ENCODE measurements at regions not wholly inside any gene's neighbourhood (a gene's known extent, or its start where the extent isn't known, plus 50 kb on each side); places are given as distances from the start of the nearest gene placed in this dataset.
"Not testable (repeated sequence)": the region's sequence is repeated elsewhere in the genome, so short reads cannot be mapped to it uniquely, and the experiment has no call there.

DNA sequence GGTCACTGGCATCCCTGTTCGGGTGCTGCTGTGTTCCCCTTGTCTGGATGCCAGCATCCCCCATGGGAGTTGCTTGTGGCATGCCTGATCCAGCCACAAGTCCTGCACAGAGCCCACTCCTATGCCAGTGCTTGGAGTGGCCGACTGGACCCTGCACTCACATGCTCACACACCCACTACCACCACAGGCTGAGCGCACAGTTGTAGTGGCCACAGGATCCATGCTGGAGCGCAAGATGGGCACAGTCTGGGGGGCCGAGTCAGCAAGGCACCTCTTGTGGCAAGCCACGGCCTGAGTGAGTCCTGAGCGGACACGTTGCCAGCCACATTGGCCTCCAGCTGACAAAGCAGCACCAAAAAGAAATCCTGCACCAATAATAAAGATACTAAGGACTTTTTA, 661.6 kb upstream of the TMPRSS15 start:
- no peak for DNase-seq (ENCODE audit: low spot score)

DNA sequence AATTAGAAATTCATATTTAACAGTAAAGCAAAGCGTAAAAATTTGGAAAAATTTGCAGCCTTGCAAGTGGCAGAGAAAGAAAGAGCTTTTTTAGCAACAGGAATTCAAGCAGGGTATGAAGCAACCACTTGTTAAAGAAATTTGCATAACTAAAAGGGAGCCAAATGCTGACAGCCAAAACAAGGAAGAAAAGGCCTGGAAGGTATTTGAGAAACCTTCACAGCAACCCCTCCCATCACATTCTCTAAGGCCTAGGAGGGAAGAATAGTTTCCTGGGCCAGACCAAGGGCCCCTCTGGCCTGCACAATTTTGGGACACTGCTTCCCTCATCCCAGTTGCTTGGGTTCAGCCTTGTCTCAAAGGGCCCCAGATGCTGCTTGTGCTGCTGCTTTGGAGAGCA, 672.4 kb upstream of the TMPRSS15 start:
- no peak for DNase-seq (ENCODE audit: low spot score)

DNA sequence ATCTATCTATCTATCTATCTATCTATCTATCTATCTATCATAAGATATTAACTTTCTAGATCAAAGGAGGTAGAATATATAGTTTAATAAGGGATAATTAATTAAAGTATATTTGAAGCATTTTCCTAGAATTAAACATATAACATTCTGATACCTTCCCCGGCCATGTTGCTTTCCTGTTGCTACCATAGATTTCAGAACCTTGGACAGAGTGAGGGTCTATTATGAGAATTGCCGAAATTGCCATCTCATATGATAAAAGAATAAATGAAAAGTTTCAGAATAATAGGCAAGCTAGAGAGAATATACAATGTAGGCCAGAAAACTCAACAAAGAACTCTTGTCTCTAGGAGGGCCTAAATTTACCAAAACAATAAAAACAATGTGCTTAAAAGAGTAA, 706.1 kb upstream of the TMPRSS15 start:
- DNase-seq (ENCODE audit: low spot score), result no peak

DNA sequence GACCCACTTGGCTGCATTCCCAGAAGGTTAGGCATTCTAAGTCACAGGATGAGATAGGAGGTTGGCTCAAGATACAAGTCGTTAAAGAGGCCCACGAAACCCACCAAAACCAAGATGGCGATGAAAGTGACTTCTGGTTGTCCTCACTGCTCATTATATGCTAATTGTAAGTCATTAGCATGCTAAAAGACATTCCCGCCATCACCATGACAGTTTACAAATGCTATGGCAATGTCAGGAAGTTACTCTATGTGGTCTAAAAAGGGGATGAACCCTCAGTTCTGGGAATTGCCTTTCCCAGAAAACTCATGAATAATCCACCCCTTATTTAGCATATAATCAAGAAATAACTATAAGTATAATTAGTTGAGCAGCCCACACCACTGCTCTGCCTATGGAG, 715.7 kb upstream of the TMPRSS15 start:
- not testable (repeated sequence) for DNase-seq (ENCODE audit: low spot score)

DNA sequence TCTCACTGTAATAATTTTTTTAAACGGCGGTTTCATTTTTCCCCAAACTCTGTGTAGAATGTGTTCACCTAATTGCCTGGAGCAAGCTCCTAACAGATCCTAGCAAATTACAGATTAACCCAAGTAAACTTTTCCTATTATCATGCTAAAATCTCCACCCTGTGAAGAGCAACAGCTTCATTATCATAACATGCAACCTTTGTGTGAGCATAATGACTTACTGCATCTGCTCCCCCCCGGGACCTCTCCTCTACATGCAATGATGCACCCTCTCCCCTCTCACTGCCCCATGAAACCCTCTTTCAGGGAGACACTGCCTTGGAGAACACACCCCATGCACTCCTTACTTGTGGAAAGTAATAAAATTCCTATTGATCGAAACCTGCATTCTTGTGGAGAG, 717.0 kb upstream of the TMPRSS15 start:
- no peak for DNase-seq (ENCODE audit: low spot score)

DNA sequence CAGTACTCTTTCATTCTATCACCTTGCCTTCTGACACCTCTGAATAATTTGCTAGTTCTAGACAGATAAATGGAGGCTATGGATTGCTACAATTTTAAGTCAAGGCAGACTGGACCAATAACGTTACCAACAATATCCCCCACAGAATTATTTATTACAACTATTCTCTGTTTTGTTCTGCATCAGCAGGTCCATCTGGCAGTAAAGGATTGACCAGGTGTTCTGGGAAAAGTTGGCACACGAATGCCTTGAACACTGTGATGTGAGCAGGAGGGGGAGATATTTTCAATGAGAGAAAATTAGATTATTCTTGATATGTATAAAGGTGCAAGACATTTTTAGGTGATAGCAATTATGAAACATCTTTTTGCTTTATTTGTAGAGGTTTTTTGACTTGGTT, 718.8 kb upstream of the TMPRSS15 start:
- DNase-seq (ENCODE audit: low spot score), result no peak

DNA sequence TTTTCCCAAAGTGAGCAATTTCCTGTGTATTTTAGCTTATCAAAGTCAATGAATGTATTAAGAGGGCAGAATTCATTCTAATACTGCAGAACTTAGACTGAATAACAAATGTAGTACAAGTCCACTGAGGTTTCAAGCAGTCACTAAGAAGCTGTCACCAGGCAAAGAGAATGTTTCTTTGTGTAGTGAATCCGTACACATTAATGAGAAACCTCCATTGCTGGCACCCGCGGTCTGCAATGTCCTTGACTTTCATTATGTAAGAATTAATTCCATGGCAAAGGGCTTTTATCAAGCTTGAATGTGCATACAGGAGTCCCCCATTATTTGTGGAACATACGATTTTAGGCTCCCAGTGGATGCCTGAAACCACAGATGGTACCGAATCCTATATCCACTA, 719.5 kb upstream of the TMPRSS15 start:
- DNase-seq (ENCODE audit: low spot score), result no peak

DNA sequence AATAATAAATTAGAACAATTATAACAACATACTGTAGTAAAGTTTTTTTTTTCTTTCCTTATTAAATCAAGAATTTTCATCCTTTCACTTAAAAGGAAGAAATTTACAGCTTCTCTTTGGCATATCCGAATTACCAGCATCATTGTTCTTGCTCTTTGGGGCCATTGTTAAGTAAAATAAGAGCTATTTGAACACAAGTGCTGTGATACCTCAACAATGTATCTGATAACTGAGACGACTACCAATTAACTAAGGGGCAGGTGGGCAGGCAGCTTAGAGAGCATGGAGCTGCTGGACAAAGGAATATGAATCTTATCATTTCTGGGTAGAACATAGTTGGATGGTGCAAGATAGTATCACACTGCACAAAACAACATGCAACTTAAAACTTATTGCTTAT, 719.9 kb upstream of the TMPRSS15 start:
- no peak for DNase-seq (ENCODE audit: low spot score)

DNA sequence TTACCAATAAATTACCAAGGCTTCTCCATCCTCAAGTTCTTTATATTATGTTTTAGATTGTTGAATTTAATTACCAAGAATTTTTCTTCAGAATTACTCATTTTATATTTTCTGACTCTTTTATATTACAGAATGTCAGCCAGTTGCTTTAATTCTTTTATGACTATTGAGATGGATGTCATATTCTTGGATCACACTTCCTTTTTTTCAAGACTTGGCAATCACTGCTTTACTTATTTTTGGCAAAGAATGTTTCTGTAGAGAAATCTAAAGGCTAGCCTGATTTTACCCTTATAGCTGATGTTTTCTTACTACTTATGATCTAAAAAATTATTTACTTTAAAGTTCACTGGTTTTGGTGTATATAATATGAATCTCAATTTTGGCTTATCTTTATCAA, 721.1 kb upstream of the TMPRSS15 start:
- DNase-seq (ENCODE audit: low spot score), result no peak

DNA sequence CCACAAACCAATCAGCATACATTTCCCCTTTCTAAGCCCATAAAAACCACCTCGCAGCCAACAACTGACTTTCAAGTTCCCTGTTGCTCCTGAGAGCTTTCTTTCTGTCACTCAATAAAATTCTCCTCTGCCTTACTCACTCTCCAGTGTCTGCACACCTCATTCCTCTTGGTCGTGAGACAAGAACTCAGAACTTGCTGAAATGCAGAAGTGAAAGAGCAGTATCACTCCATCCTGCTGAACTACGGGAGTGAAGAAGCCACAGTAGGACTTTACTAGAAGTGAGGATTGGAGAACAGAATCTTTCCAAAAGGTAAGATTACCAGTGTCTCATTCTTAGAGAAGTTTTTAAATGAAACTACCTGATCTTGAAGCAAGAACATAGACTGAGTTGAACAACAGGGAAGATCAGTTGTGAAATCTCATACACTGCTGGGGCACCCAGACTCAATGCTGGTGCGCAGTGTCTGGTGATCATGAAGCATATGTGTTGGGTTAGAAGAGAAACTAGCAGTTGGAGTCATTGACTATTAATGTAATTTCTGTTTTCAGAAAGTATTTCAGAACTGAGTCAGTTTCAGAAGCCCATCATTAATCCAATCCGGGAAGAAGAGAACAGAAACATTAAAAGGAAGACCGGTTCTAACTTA, 726.9 kb upstream of the TMPRSS15 start:
- no peak for DNase-seq (ENCODE audit: low spot score)

DNA sequence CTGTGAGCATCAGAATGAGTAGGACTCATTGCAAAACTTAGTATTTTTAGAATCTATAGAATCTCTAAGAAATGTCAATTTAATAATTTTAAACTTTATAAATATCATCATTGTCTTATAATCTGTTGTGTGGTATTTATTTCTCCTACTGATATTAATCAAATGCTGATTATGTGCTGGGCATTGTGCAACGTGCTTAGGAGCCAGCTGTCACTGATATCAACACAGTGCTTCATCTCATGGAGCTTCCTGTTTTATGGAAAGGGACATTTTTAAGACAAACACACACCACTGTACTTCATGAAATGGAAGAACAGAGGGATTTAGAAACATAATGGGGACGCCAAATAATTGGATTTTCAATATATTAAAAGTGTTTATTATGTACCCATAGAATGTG, 737.9 kb upstream of the TMPRSS15 start:
- no peak for DNase-seq (ENCODE audit: low spot score)

DNA sequence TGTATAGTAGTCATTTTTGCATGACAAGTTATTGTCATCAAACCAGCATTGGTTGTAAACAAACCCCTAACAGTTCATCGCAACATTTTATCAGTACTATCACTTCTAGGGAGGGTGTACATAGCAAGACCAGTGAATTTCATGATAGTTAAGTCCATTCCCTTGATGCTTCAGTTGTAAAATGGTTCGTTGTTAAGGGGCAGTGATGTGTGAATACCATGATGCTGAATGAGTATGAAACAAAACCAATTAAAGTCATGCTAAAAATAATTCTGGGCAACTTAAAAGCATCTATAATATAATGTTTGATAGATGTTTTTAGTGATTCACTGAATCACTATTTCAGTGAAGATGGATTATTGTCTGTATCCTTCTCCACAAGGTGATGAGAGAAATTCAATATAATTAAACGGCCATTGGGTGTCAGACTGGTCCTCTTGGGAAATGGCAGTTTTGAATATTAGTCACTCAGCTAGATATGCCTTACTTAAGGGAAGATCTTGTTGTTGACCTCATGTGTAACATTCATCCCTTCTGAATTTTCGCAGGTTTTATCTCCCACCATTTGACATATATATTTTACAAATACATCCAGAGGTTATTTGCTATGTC, 742.2 kb upstream of the TMPRSS15 start:
- no peak for DNase-seq (ENCODE audit: low spot score)

DNA sequence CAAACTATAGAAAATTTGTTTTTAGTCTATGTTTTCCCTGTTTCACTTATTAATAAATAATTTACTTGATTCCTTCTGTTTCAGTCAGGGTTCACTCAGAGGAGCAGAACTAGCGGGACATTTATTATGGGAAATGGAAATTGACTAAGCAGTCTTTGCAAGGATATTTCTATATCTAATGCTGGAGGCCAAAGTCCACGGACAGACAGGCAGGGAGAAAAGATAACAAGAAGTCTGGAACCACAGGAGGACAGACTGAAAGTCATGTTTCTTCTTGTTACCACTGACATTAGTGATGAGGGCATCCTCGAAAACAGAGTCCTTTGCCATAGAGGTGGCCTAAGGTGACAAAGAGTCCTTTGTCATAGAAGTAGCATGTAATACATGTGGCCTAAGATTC, 744.5 kb upstream of the TMPRSS15 start:
- no peak for DNase-seq (ENCODE audit: low spot score)

DNA sequence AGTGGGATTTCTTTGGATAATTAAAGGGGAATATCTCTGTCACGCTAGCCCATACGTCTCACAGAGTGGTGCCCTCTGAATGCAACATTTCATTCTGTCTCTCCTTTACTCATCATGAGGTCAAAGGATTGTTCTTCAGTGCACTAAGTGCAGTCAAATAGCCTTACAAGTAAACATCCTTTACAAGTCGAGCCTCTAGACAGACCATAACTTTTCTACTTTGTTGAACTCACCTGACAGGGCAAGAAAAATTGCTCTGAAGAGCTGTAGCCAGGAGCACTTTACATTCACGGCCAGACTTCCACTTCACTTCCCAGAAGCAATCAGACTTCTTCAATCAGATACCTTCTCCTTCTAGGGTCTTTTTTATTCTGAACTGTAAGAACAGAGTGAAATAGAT, 768.0 kb upstream of the TMPRSS15 start:
- no peak for DNase-seq (ENCODE audit: low spot score)

DNA sequence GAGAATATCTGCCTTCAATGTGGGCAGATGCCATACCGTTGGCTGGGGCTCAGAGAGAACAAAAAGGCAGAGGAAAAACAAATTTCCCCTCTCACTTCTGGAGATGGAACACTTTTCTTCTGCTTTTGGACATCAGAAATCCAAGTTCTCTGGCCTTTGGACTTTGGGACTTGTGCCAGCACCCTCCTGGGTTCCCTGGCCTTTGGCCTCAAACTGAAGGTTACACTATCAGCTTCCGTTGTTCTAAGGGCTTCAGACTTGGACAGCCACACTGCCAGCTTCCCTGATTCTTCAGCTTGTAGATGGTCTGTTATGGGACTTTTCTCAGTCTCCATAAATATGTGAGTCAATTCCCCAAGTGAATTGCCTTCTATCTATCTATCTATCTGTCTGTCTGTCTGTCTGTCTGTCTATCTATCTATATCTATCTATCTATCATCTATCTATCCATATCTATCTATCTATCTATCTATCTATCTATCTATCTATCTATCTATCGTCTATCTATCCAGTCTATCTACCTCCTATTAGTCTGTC, 778.1 kb upstream of the TMPRSS15 start:
- no peak for DNase-seq (ENCODE audit: low spot score)

DNA sequence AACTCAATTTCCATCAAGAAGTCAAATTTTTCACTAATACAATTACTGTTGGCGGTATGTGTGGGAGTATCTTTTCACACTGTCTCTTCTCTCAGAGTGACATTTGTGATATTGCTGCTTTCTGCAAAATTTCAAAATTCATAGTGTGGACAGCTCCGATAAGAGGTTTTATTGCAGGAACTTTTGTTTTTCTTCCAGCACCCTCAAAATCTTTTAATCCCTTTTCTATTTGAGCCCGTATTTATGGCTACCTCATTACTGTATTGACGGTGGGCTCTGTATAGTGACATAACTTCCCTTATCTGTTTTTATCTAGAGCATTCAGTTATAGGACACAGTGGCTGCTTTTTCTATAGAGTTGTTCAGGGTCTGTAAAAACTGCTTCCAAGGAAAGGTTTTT, 794.4 kb upstream of the TMPRSS15 start:
- no peak for DNase-seq (ENCODE audit: low spot score)

DNA sequence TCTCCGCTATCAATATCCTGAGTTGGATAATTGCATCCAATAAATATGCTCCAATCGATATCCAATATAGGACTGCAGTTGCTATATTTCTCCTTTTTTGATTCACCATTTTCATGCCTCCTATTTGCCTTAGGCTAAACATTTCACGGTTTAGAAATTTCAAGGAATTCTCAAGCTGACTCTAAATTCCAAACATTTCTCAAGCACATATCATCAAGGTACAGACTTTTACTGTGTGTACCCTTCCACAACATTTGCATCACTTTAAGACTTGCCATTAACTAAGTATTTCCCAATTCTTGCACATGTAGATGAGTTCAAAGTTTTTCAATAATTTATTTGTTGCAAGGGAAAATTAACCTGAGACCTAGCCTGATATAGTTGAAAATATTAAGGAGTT, 795.2 kb upstream of the TMPRSS15 start:
- DNase-seq (ENCODE audit: low spot score), result no peak

DNA sequence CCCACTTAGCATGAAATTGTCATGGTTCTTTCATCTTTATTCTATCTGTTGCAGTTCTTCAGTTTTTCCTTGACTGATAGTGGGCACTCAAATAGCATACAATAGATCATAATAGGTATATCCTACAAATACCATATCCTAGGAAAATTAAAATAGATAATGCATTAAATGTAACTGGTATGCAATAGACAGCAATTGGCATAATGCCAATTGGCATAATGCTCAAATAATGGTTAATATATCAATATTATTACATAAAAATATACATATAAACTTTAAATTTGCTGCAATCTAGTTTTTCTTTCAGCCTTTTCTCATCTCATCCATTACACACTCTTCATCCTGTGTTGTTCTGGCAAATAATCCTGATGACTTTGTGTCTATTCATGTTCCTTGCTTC, 814.6 kb upstream of the TMPRSS15 start:
- DNase-seq (ENCODE audit: low spot score), result no peak

DNA sequence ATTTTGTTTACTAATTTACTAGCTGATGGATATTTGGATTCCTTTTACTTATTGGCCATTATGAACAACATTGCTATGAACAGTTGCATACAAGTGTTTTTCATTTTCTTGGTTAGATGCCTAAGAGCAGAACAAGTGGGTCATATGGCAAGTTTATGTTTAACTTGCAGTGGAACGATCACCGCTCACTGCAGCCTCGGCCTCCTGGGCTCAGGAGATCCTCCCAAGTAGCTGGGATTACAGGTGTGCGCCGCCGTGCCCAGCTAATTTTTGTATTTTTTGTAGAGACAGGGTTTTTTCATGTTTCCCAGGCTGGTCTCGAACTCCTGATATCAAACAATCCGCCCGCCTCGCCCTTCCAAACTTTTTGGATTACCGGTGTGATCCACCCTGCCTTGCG, 820.5 kb upstream of the TMPRSS15 start:
- no peak for DNase-seq (ENCODE audit: low spot score)

DNA sequence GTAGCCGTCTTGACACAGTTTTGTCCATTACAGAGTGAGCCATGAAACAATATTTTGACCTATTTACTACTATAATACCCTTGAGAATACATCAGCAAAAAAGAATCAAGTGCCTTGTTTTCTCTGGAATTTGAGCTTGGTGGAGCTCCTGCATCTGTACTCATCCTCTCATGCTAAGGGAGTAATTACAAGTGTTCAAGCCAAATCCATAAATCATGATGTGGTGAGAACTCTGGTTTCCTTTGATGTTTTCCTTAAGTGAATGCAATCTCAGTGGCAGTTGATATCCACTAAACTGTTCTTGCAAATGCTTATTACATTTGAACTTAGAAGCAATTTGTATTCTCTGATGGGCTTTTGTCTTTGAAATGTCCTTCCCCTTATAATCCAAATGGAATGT, 824.6 kb upstream of the TMPRSS15 start:
- DNase-seq (ENCODE audit: low spot score), result no peak

DNA sequence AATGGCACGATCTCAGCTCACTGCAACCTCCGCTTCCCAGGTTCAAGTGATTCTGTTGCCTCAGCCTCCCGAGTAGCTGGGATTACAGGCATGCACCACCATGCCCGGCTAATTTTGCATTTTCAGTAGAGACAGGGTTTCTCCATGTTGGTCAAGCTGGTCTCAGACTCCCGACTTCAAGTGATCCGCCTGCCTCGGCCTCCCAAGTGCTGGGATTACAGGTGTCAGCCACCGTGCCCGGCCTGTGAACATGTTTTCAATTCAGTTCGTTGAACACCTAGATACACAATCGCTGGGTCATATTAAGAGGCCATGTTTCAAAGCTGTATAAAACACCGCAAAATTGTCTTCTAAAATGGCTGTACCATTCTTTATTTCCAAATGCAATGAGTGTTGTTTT, 830.3 kb upstream of the TMPRSS15 start:
- not testable (repeated sequence) for DNase-seq (ENCODE audit: low spot score)

DNA sequence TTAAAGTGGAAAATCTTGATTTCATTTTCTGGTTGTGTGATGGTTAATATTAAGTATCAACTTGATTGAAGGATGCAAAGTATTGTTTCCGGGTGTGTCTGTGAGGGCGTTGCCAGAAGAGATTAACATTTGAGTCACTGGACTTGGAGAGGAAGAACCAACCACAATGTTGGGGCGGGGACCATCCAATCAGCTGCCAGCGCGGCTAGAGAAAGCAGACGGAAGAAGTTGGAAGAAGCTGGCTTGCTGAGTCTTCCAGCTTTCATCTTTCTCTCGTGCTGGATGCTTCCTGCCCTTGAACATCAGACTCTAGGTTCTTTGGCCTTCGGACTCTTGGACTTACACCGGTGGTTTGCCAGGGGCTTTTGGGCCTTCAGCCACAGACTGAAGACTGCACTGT, 832.6 kb upstream of the TMPRSS15 start:
- no peak for DNase-seq (ENCODE audit: low spot score)

DNA sequence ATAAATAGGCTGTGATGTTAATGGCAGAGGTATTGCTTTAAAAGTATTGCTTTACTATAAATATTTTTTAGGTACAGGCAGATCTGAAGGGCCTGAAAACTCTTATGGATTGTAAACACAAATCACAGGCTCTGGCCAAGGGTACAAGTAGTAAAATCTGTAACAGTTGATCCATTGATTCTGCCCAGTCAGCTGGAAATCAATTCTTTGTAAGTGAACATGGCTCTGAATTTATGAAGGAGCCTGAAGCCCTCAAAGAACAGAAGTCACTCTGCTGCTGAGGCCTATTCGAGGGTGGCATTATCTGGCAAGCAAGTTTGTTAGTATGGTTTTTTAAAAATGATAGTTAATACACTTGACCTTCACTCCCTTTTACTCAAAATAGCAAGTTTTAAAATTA, 834.0 kb upstream of the TMPRSS15 start:
- DNase-seq (ENCODE audit: low spot score), result no peak

DNA sequence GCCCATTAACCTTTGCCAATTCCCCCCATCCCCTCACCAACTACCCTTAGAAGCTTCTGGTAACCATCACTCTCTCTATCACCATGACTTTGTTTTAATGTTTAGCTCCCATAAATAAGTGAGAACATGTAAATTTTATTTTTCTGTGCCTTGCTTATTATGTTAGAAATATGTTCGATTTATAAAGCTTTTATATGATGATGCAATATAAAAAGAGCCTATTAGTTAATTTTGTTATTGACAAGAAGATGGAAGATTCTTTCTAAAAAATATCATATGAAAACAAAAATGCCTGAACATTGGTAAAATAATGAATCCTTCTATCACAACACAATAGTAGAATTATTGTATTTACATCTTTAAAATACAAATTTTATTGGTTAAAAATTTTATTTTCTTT, 836.1 kb upstream of the TMPRSS15 start:
- no peak for DNase-seq (ENCODE audit: low spot score)

Measured in HuH-7.5 (cell line).